NCI-H510A treated with DMSO at 0.1 percent for 48 hours (cell line): ENCODE measurements at regions not wholly inside any gene's neighbourhood (a gene's known extent, or its start where the extent isn't known, plus 50 kb on each side); places are given as distances from the start of the nearest gene placed in this dataset.
"Not testable (repeated sequence)": the region's sequence is repeated elsewhere in the genome, so short reads cannot be mapped to it uniquely, and the experiment has no call there.

ENCODE experiments used
- DNase-seq: peaks from one replicate; lab custom pipeline; 2025; lab: John Stamatoyannopoulos, UW

DNA sequence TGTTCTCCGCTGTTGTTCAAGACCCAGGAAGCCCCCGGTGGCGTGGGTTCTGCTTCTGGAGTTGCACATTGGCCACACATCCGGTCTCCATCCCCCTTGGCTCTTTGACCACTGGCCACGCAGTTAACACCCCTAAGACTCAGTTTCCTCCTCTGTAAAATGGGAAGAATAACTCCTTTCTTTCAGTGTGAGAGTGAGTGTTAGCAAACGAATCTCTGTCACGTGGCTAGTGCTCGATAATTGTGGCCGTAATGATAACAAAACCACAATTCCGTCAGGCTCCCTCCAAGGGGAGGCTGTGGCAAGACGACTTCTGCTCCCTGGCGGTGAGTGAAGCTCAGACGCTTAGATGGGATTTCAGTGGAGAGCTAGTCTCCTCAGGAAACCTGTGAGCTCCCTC is 315.2 kb upstream of the B3GAT1 start:
- DNase-seq = no peak

DNA sequence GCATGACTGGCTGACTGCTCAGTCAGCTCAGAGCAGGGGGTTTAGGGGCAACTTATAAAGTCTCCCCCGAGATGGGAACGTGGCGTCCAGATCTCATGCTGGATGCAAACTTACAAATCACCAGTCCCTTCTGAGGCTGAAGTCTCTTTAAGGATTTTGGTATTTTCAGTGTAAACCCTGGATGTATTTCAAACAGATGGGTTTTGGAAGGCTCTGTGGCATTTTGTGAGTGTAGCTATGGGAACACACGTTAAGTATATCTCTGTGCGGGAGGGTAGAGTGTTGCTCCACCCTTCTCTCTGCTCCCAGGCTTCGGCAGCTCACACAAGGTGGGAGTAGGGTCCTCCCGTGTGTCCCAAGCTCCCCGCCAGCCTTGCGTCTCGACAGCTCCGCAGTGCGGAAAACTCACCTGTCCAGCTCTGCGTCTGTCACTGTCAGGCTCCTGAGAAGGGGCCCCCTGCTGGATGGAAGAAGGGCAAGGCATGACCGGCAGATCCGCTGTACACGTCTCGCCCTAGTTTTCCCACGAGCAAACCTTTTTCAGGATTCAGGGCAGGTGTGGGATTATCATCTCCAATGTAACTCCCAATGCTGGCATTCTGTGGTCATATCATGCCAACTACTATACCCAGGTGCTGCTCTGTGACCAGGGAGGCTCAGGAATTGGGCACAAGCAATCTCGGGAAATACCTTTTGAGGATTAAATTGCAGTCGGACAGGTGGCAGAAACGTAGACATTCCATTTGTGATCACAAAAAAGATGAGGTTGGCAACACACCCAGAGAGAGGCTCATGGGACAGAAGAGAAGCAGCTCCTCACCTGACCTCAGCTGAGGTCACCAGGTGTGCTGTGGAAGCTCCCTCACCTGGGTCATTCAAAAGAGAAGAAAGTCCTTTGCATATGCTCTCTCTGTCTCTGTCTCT is 313.9 kb upstream of the B3GAT1 start:
- DNase-seq = no peak

DNA sequence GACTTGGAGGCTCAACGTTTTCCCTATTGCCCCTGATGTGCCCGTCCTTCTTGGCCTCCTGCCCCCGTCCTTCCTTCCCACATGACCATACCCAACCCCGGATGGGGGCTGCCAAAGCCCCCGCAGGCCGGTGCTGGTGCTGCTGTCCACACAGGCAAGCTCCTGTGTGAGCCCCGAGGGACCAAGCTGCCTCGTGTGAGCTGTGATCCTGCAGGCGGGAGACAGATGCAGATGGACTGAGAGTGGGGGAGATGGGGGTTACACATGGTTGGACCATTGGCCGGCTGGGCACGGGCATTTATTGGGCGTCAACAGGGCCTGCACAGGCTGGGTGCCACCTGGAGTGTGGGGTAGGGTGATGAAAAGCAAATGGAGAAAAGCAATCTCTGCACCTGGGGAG is 313.2 kb upstream of the B3GAT1 start:
- DNase-seq = no peak

DNA sequence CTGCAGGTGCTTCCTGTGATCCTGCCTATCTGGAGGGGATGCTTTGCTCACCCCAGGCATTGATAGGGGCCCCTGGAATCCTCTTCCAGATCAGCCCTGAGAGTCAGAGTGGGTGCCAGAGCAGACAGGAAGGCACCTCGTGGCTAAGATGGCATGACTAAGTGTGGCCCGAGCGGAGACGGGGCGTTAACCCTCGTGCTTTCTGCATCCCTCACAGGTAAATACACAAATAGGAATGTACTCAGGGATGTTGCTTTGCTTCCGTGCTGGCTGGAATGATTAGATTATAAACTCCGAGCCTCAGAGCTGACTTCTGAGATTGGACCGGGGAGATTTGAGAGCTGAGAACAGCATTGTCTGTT is 312.7 kb upstream of the B3GAT1 start:
- no peak for DNase-seq

DNA sequence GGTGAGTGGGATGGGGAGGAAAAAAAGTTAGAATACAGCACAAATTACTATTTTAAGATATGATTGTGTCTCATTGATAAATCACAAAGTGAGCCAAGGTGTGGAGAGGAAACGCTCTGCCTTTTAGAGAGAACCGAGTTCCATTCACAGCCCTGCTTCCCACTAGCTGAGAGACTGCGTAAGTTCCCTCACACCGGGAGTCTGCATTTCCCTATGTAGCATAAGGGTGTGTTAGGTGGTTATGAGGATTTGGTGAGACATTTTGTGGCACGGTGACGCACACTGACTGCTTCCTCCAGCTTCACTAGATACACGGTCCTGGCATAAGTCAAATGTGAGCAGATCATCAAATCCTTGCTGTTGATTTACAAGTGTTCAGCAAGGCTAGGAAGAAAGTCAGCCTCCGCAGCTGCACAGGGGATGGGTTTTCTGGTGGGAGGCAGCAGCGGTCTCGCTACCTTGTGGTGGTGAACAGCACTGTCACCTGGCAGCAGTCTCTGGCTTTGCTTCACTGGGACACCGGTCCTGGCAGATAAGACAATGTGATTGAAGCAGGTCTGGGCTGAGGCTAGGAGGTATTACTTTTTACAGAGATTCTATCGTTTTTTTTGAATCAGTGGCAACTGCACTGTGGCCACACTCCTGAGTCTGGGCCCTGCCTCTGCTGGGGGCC is 312.2 kb upstream of the B3GAT1 start:
- DNase-seq = no peak

DNA sequence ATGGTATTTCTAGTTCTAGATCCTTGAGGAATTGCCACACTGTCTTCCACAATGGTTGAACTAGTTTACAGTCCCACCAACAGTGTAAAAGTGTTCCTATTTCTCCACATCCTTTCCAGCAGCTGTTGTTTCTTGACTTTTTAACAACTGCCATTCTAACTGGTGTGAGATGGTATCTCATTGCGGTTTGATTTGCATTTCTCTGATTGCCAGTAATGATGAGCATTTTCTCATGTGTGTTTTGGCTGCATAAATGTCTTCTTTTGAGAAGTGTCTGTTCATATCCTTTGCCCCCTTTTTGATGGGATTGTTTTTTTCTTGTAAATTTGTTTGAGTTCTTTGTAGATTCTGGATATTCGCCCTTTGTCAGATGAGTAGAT is 308.6 kb upstream of the B3GAT1 start:
- not testable (repeated sequence) for DNase-seq

DNA sequence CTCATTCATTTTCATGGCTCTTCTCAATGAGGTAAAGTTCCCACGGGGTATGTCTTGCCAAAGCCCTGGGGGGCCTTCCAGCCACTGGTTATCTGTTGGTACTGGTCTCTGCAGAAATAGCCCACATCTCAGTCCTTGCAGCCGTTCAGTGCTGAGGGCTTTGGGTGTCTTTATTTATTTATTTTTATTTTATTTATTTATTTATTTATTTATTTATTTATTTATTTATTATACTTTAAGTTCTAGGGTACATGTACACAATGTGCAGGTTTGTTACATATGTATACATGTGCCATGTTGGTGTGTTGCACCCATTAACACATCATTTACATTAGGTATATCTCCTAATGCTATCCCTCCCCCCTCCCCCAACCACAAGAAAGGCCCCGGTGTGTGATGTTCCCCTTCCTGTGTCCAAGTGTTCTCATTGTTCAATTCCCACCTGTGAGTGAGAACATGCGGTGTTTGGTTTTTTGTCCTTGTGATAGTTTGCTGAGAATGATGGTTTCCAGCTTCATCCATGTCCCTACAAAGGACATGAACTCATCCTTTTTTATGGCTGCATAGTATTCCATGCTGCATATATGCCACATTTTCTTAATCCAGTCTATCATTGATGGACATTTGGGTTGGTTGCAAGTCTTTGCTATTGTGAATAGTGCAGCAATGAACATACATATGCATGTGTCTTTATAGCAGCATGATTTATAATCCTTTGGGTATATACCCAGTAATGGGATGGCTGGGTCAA is 308.1 kb upstream of the B3GAT1 start:
- not testable (repeated sequence) for DNase-seq

DNA sequence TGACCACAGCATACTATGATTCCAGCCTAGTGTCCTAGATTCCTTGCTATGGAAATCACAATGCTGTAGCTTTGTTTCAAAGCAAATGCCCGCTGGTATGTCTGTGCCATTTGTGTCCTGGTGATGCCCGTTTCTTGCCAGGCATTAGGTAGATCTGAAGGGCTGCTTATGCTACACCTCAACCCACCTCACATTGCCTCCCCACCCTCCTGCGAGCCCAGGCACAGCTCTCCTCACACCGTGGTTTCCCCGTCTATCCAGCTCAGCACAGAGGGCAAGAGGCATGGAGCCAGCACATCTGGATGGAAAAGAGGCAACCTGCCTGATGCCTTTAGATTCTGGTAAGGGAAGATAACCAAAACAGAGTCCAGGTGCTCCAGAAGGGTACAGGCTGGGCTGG is 307.4 kb upstream of the B3GAT1 start:
- no peak for DNase-seq

DNA sequence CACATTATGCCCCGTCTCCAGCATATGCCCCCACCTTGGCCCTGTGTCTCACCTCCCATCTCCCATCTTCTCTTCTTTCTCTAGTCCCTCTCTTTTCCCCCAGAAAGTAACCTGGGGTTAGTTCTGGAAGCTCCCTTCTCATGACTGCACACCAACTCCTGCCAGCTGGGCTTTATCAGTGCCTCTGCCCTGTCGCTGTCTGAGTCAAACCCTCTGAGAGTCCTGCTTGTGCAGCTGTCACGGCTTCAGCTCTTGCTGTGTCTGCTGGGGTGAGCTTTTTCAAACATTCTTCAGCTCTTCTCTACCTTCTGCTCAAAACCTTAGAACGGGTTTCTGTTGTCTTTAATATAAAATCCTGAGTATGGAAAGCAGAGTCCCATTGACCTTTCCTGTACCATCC is 304.5 kb upstream of the B3GAT1 start:
- DNase-seq = no peak

DNA sequence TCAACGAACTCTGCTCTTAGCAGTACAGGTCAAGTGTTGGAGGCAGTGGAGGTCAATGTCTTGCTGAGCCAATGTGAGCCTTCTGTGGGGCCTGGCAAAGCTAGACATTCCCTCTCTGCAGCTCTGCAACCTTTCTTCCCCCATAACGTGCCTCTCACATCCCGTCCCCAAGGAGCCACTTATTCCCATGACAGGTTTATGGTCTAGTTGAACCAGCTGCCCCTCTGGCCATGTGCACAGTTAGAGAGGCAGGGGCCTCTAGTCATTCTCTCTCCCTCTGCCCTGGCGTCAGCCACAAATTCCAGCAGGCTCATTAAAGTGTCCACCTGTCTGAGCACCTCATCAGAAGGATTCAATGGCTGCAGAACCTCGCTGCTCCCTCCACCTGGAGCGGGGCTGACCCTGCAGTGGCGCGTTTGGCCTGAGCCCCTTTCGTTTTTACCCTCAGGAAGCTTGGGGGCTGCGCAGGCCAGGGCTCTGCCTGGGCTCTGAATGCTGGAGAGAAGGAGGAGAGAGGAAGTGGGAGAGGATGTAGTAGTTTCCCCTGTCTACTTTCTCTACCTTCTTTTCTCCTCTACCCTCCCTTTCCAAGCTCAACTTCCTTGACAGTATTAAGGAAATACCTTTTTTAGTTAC is 302.1 kb upstream of the B3GAT1 start:
- DNase-seq = no peak

DNA sequence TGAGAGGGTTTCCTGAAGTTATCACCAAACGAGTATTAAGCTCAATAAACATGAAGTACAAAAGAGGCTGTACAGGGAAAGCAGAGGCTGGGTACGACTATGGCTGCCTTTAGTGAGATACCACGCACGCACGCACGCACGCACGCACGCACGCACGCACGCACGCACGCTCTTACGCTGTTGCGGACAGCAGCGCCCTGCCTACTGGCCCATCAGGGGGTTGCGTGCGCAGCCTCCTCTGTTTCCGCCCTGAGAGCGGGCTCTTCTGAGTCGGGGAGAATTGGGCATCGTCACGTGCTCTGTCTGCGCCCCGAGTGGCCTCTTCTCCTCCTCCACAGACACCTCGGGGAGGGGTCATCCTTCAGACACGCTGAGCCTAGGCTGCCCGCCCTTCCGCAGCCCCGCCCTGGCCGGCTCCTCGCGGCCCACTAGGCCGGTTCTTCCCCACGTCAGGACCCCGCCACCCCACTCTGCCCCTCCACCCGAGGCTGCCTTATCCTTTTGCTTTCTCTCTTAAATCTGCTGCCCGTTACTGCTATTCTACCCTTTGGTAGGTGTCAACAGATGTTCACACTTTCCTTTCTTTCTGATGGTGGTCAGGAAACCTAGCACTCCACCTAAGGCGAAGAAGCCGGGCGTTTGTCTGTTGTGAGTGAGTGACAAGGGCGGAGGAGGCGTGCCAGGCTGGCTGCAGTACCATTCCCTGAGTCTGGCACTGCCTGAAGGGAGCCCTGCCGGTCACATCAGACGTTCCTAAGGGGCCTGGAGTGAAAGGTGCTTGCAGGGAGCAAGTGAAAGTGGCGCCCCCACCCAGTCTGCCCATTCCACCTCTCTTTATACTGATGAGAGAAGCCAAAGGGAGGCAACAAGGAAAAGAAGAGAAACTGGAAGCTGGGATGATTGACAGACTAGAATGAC is 300.4 kb upstream of the B3GAT1 start:
- no peak for DNase-seq

DNA sequence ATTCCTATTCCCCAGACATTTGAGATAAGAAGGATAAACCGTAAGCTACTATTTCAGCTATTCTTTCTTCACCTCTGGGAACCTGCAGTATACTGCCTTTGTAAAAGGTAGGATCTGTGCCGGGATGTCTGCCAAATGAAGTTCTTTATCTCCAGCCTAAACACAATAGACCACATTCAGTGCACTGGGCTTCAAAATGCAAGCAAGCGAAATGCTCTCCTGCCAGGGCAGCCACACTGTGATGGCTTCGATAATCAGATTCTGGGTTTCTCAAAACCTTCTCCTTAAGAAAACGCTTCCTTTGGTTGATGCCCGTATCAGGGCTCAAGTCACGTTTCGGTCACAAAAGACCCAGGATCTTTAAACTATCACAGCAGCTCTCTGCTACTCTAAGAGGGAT is 299.5 kb upstream of the B3GAT1 start:
- DNase-seq = no peak

DNA sequence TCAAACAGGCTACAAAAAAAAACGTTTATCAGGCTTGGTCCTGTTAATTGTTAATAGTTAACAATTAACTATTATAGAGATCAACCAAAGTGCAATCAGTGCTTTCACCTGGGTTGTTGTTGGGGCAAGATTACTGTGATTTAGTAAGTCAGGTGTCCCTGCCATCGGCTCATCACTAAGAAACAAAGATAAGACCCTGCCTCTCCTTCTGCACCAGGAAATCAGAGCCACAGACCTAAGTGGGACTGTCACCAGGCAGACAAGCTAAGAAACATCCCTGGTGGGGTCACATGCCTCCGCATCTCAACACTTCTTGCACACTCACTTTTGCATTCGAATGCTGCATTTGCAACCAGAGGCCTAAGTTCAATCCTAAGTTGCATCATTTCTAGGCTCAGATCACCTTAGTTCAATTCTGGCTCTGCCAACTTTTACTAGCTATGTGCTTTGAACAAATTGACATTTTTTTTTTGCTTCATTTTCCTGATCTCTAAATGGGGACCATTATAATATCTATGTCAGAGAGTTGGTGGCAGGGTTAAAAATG is 298.9 kb upstream of the B3GAT1 start:
- DNase-seq = no peak

DNA sequence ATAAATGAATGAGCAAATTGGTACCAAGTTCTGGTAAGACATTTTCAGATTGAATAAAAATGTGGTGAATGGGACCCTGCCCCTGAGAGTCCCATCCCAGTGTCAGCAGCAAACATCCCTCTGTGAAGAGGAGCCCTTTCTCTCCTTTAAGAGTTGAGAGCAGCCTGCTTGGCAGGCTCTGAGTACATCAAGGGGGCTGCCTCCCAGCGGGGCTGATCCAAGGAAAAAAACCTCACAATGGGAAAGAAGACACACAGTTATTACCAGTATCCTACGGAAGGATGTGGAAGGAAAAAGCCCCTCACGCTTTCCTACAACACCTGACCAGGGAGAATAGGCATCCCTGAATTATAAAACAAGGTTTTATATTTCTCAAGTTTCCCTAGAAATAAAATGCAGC is 293.8 kb upstream of the B3GAT1 start:
- no peak for DNase-seq

DNA sequence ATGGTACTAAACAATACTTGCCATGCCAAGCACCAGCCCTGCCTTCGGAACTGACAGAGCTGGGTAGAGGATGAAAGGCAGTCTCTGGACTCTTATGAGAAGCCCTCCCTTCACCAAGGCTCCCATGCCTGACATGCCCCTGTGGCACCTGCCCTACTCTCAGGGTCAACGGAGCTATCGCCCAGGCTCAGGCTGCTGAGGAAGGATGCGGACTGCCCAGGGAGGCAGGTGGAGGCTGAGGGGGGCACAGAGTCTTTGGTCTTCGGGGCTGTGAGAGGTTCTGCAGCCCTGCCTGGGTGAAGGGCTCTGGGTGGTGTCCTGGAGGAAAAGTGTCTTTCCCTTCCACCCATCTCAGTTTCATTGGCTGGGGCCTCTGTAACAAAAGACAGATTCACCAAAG is 290.8 kb upstream of the B3GAT1 start:
- DNase-seq = no peak

DNA sequence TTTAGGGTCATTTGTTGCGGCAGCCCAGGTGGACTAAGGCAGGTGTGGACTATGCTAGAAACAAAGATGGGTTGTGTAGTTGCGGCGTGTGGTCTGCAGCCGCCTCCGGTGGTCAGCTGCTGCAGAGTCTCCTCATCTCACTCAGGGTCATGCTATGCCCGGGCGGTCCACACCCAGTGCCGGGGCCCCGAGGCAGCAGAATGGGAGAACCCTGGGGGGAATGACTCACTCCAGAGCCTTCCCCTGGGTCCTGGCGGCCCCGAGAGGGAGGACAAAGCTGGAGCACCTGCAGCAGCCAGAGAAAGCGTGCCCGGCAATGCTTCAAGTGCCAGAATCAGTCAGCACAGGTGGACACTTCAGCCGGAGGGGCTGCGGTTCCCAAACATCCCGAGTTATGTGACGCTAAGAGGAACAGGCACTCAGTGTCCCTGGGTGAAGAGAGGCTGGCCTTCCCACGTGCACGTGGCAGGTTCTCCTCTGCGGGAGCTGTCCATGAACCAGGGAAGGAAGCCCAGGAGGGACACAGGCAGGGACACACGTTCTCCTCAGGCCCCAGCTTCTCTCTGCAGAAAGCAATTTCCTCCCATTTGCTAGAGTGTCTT is 289.6 kb upstream of the B3GAT1 start:
- no peak for DNase-seq

DNA sequence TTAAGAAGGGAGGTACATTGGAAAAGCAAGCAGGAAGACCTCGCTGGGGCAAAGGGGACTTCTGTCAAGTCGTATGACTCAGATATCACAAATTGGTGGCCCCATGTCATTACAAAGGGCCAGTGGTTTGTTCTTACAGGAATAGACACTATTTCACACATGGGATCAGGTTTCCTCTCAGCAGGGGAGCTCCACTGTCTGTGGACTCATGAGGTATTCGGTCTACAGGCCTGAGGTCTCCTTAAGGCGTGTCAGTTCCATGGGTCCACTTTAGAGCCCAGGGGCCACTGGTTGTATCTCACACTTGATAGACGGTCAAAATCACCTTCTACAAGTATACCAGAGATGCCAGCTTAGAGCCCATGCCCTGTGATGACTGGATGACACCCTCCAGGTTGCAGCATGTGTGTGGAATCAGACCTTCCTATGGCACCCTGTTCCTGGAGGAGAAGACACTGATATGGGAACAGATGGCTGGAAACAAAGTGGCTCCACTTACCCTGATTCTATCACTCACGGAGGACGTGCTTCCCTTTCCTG is 288.1 kb upstream of the B3GAT1 start:
- DNase-seq = no peak

DNA sequence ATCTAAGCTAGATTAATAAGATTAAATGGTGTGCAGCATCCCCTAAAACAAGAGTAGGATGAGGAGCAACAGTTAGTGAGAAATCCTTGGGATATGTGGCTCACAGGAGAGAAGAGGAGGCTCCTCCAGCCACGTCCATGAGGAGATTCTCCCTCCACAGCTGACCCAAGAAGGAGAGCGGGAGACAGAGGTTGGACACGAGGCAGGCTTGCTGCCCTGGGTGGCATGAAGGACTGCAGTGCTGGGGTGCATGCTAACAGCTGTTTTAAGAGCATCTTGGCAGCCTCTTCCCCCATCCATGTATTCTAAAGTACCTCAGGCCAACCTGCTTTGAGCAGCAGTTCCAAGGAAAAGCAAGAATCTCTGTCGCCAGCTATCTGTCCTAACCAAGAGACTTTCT is 284.4 kb upstream of the B3GAT1 start:
- DNase-seq = no peak

DNA sequence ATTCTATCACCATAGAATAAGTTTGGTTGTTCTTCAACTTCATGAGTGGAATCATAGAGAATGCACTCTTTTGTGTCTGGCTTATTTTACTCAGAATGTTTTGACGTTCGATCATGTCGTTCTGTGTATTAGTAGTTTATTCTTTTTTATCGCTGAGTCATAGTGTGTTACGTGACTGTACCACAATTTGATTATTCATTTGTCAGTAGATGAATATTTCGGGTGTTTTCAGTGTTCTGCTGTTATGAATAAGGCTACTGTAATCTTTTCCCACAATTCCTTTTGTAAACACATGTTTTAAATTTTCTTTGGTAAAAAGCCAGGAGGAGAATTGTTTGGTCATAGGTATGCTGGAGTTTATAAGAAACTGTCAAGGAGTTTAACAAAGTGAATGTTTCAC is 279.9 kb upstream of the B3GAT1 start:
- no peak for DNase-seq

DNA sequence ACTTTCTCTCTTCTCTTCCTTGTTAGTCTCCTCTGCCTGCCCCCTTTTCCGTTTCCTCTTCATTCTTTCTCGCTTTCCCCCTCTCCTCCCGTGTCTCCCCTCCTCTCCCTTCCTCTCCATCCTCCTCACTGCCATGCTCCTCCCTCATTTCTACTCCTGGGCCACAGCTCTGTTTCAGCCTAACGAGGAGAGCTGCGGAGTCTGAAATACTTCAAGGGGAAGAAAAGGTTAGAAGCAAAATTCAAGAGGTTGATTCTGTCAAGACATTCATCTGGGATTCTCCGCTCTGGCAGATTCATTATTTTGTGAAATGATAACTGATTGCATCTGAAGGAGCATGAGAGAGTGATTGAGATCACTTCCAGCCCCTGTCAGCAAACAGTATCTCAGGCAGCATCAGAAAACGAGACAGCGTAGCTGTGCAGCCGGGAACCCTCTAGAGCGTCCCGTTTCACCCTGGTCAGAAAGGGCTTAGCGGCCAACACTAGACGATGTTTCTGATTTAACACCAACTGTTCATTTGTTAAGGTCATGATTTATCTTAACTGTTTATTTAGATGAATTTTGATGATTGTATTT is 279.3 kb upstream of the B3GAT1 start:
- no peak for DNase-seq
